ENCODE measurements at regions not wholly inside any gene's neighbourhood (a gene's known extent, or its start where the extent isn't known, plus 50 kb on each side); places are given as distances from the start of the nearest gene placed in this dataset.

GRCh38 chr20:39395478-39396291, 433.5 kb downstream of the DHX35 start:
- intact Hi-C loops (cut with DNase I), result no loop called here

GRCh38 chr20:39394461-39394860, 432.3 kb downstream of the DHX35 start:
- intact Hi-C loops (cut with DNase I), result no loop called here
- Histone ChIP-seq H3K4me3 (no peak overlapping the region), H3K27me3 (no peaks in the 10 kb centered on the region), H3K36me3 (no peaks in the 10 kb centered on the region), H3K4me1 (ENCODE audit: insufficient read depth) (no peaks in the 10 kb centered on the region), H3K9me3 (no peaks in the 10 kb centered on the region), H3K27ac (no peak overlapping the region)
- DNase-seq, result no peak
- TF ChIP-seq, protein P1, sequence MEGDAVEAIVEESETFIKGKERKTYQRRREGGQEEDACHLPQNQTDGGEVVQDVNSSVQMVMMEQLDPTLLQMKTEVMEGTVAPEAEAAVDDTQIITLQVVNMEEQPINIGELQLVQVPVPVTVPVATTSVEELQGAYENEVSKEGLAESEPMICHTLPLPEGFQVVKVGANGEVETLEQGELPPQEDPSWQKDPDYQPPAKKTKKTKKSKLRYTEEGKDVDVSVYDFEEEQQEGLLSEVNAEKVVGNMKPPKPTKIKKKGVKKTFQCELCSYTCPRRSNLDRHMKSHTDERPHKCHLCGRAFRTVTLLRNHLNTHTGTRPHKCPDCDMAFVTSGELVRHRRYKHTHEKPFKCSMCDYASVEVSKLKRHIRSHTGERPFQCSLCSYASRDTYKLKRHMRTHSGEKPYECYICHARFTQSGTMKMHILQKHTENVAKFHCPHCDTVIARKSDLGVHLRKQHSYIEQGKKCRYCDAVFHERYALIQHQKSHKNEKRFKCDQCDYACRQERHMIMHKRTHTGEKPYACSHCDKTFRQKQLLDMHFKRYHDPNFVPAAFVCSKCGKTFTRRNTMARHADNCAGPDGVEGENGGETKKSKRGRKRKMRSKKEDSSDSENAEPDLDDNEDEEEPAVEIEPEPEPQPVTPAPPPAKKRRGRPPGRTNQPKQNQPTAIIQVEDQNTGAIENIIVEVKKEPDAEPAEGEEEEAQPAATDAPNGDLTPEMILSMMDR (IDR thresholded peaks at IDR 0.05), result no peak
- TF ChIP-seq POLR2A (IDR thresholded peaks at IDR 0.05) (no peak), EP300 (IDR thresholded peaks at IDR 0.05) (no peak)
- WGBS, 3 donors, result 94 to 97% (median 94%) methylated on average over 2 of the region's 2 CpGs

More at GRCh38 chr20:39395478-39396291, 433.5 kb downstream of the DHX35 start:
- Histone ChIP-seq H3K27ac (no peak overlapping the region), H3K4me3 (no peak overlapping the region), H3K36me3 (no peaks in the 10 kb centered on the region), H3K4me1 (ENCODE audit: insufficient read depth) (no peaks in the 10 kb centered on the region), H3K27me3 (no peaks in the 10 kb centered on the region), H3K9me3 (no peaks in the 10 kb centered on the region)
- DNase-seq, result no peak
- 74 to 78% (median 75%) methylated on average over 9 of the region's 9 CpGs for WGBS, 3 donors
- TF ChIP-seq EP300 (IDR thresholded peaks at IDR 0.05) (no peak), POLR2A (IDR thresholded peaks at IDR 0.05) (no peak)
- TF ChIP-seq, protein P1 (IDR thresholded peaks at IDR 0.05), result no peak

DNA sequence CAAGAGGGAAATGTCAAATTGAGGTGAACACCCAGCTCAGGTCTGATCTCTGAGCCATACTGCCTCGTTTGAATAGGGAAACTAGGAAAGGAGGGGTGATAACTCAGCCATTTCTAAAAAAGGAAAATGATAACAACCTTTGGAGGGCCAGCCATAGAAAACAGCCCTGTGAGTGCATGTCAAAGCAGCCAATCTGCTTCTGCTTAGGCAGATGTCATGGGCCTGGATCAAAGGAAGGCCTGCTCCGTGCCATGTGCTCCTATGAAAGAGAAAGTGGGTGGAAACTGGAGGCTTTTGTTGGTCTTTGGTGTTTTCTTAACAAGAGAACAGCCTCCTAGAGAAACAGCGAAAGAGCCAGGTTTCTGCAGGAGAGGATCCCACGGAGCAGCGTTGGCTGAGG, 428.0 kb downstream of the DHX35 start:
- Histone ChIP-seq H3K36me3 (no peaks in the 10 kb centered on the region), H3K9me3 (no peaks in the 10 kb centered on the region), H3K4me1 (ENCODE audit: insufficient read depth) (no peaks in the 10 kb centered on the region), H3K27ac (no peak overlapping the region), H3K27me3 (no peaks in the 10 kb centered on the region), H3K4me3 (no peak overlapping the region)
- WGBS, 3 donors, result 69 to 73% (median 72%) methylated on average over 5 of the region's 5 CpGs
- no peak for TF ChIP-seq POLR2A (IDR thresholded peaks at IDR 0.05)
- TF ChIP-seq, protein P1 (IDR thresholded peaks at IDR 0.05), result no peak
- no peak for TF ChIP-seq EP300 (IDR thresholded peaks at IDR 0.05)
- intact Hi-C loops (cut with DNase I), result no loop called here
- DNase-seq, result no peak

GRCh38 chr20:39381595-39381994, 419.5 kb downstream of the DHX35 start:
- no peak overlapping the region for H3K27ac ChIP-seq
- no peaks in the 10 kb centered on the region for H3K27me3 ChIP-seq
- WGBS, 3 donors, result 62 to 71% (median 68%) methylated on average over 4 of the region's 4 CpGs
- TF ChIP-seq, protein P1 (IDR thresholded peaks at IDR 0.05), result no peak
- TF ChIP-seq POLR2A (IDR thresholded peaks at IDR 0.05) (no peak), EP300 (IDR thresholded peaks at IDR 0.05) (no peak)
- no peaks in the 10 kb centered on the region for H3K9me3 ChIP-seq
- intact Hi-C loops (cut with DNase I), result no loop called here
- H3K4me3 ChIP-seq, result no peak overlapping the region
- no peak for DNase-seq
- no peaks in the 10 kb centered on the region for H3K4me1 ChIP-seq (ENCODE audit: insufficient read depth)
- H3K36me3 ChIP-seq, result no peaks in the 10 kb centered on the region

Data from ovary (tissue), 7 donors.